HG03432 (cell line): ENCODE measurements at regions not wholly inside any gene's neighbourhood (a gene's known extent, or its start where the extent isn't known, plus 50 kb on each side); places are given as distances from the start of the nearest gene placed in this dataset.

Experiments
- ATAC-seq: cut with Tn5 transposase; IDR thresholded peaks from one replicate; pipeline ENCODE4 v1.9.1; 2021; ENCODE audit warnings: mild to moderate bottlenecking, moderate library complexity; ENCODE audit not compliant: unreplicated experiment

DNA sequence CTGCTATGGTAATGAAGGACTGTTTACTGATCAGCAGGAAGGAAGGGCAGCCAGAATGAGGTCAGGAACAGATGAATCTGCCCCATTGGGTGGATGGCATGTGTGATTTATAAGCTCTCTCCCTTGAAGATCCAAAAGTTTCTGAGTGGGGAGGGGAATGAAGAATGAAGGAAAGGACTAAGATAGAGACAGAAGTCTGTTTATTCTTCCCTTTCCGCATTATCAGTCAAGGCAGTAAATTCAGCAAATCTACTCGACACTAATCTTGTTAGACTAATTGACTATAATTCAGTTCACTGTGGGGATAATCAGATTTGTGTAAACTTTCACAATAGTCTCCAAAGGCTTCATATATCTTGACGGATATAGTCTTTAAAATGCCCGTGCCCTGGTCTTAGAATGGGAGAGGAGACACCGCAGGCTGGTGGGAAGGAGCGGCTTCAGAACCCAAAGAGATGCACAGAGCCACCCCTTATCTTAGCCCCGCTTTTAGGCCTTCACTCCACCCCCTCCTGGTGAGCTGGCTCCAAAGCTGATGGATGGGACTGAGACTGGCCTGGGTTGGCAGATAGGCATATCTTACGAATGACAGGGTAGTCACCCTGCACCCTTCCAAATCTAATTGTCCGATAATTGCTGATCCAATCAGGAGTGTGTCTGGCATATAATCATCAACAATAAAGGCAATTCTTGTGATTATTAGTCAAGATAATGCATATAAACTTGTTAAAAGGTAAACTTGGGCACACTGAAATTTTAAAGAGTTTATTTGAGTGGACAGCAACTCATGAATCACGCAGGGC is 76.0 kb upstream of the PPM1J start:
- ATAC-seq = no peak

DNA sequence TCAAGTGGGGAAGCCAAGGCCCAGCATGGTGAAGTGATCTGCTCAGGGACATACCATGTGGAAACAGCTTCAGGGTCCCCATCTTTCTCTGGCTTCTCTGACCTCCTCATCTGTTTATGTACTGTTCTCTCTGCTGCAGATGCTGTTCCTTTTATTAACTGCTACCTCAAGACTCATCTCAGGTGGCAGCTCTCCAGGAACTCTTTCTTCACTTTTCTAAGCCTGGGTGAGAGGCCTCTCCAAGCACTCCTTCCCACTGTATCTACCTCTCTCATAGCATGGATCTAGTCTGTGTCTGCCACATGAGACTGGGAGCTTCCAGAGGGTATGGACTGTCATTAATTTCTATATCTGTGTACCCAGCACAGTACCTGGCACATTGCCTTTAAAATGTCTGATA is 73.4 kb upstream of the PPM1J start:
- no peak for ATAC-seq

DNA sequence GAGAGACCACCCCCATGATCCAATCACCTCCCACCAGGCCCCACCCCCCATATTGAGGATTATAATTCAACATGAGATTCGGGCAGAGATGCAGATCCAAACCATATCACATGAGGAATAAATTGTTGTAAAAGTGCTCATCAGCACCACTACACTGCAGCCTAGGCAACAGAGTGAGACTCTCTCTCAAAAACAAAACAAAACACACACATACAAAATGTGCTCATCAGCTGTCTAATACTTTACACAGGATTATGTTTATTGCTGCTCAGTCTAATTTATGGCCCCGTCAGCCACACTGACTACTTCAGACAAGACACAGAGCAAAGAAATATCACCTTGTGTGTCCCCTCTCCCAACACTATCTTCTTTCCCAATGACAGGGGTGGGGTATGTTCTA is 72.9 kb upstream of the PPM1J start:
- no peak for ATAC-seq

DNA sequence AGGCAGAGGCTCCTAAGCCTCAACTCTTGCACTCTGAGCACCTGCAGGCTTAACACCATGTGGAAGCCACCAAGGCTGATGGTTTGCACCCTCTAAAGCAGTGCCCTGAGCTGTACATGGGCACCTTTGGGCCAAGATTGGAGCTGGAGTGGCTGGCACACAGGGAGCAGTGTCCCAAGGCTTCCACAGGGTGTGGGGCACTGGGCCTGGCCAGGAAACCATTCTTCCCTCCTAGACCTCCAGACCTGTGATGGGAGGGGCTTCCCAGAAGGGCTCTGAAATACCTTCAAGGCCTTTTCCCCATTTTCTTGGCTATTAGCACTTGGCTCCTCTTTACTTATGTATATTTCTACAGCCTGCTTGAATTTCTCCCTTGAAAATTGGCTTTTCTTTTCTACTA is 67.9 kb upstream of the PPM1J start:
- no peak for ATAC-seq

DNA sequence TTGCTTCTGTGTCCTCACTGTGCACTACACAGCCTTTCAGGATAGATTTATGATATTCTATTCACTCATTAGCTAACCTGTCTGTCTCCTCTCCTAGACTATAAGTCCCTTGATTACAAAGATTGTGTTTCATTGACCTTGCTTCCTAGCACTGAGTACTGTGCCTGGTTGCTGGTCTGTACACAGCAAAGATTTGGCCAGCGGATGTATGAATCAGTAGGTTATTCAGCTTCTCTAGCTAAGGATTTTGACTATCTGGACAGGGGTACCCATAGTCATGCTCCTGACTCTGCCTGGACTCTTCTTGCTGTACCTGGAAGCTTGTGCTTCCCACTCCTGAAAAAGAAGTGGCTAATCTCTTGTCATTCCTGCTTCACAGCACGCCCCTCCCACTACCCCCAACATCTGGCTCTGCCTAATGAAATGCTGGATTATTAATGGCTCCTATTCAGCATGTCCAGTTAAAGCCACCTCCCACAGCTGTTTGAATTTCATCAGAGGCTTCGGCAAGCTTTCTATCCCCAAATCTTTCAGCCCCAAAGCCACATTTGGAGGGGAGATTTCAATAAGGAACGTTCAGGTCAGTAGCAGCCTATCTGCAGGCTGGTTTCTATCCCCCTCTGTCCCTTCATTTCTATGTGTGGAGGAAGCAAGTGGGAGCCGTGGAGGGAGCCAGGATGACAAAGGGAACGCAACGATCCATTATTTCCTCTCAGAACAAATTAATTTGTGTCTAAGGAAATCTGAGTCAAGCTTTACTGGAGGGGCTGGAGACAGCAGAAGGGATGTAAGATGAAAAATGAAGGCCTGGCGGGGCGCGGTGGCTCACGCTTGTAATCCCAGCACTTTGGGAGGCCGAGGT is 64.8 kb upstream of the PPM1J start:
- ATAC-seq = no peak

DNA sequence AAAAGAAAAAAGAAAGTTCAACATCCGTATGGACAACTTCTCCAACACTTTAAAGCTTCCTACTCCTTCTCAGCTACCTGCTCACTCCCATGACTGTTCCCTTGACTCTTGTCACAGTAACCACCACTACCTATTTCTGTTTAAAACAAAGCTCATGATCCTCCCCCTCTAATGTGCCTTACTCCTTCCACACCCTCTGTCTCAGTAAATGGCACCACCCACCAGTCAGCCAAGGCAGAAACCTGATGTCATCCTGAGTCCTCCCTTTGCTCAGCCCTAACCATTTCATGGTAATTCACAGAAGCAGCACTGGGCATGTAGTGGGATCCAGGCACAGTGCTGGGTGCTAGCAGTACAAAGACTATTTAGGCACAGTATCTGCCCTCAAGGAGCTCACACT is 63.0 kb upstream of the PPM1J start:
- ATAC-seq = no peak

DNA sequence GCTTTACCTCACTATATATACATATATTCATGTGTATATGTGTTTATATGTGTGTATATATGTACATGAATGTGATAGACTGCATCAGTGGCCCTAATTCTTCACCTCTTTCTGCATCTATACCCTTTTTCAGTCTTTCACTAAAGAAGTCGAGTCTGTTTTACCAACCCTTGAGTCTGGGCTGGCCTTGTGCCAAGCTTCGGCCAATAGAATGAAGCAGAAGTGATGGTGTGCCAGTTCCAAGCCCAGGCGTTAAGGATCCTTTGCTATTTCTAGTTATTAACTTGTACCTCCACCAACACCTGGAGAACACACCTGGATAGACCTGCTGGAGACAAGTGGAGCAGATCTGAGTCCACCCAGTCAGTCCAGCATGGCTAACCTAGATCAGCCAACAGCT is 61.6 kb upstream of the PPM1J start:
- ATAC-seq = no peak

DNA sequence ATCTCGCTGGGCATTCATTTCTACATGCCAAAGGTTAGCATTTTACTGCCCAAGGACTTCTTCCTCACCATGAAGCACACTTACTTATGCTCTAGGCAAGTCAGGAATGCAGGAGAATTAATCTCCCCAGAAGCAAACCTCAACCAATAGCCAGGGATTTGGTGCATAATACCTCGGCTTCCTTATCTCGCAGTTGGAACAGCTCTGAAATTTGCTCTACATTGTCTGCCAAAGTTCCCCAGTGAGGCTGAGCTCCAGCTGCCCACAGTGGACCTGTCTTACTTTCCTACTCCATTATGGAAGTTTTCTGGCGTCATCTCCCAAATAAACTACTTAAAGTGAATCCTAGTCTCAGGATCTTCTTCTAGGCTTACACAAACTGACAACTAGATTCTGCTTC is 57.6 kb upstream of the PPM1J start:
- no peak for ATAC-seq

DNA sequence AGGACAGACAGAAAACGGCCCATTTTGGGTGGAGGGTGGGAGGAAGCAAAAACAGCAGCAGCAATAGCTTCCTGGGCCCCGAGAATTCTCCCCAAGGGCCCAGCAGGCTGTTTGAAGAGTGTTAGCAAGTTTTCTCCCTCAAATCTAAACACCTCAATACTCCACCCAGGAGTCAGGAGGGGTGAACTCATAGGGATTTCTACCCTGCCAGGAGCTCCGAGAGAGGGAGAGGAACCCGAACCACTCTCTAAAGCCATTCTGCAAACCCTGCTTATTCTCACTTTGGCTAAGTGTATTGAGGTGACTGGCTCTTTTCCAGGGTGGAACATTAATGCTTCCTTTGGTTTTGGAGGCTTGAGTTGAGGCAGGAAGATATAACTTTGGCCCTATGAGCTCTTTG is 55.6 kb upstream of the PPM1J start:
- ATAC-seq = no peak

DNA sequence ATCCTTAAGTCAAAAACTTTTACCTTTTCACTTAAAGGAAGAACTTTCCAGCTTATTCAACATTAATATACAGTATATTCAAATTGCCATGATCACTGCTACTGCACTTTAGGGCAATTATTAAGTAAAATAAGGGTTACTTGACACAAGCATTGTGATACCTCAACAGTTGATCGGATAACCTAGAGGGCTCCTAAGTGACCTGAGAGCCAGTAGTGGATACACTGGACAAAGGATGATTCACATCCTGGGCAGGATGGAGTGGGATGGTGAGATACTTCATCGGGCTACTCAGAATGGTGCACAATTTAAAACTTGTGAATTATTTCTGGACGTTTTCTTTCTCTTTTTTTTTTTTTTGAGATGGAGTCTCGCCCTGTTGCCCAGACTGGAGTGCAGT is 54.5 kb upstream of the PPM1J start:
- no peak for ATAC-seq

DNA sequence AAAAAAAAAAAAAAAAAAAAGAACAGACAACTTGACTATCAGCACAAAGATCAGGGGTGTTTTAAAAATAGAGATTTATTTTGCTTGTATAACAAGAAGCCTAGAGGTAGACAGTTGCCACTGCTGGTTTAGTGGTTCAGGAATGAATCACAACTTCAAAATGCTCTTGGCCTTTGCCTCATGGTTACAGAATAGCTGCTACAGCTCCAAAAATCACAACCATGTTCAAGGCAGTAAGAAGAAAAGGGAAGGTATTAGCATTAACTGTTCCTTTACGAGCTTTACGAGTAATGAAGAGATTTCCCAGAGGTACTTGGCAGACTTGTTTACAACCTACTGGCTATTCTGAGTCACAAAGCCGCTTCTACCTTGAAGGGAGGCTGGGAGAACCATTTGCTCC is 52.5 kb upstream of the PPM1J start:
- ATAC-seq = no peak
